Astrocyte (in vitro differentiated cells and primary cell): ENCODE measurements at regions not wholly inside any gene's neighbourhood (a gene's known extent, or its start where the extent isn't known, plus 50 kb on each side); places are given as distances from the start of the nearest gene placed in this dataset.

Experiments used
- DNase-seq: peaks from one replicate; pipeline ENCODE4 v3.0.0-alpha.2; 2010; ENCODE audit warnings: low read depth
- FAIRE-seq: peaks from 2 replicates; lab custom pipeline; 2011; peaks lifted over from hg19 to GRCh38; lab: Jason Lieb, UNC
- H2AFZ ChIP-seq: 2 replicates; pipeline ENCODE4 v1.6.0; 2012; ENCODE audit warnings: low read depth, low read length, inconsistent platforms
- H3K27ac ChIP-seq: 2 replicates; pipeline ENCODE4 v1.5.1; 2011; ENCODE audit warnings: low read depth, low read length, inconsistent platforms
- H3K27me3 ChIP-seq: 2 replicates; pipeline ENCODE4 v1.6.0; 2011; ENCODE audit warnings: low read length, inconsistent platforms; ENCODE audit not compliant: insufficient read depth
- H3K36me3 ChIP-seq: 2 replicates; pipeline ENCODE4 v1.5.1; 2011; ENCODE audit warnings: low read length, inconsistent platforms; ENCODE audit not compliant: insufficient read depth
- H3K4me1 ChIP-seq: 2 replicates; pipeline ENCODE4 v1.5.1; 2011; ENCODE audit warnings: low read length, inconsistent platforms; ENCODE audit not compliant: insufficient read depth
- H3K4me2 ChIP-seq: 2 replicates; pipeline ENCODE4 v1.6.0; 2012; ENCODE audit warnings: low read length, inconsistent platforms
- H3K4me3 ChIP-seq: 2 replicates; pipeline ENCODE4 v1.5.1; 2011; ENCODE audit warnings: low read depth, mild to moderate bottlenecking, low read length, inconsistent platforms; ENCODE audit not compliant: insufficient read depth
- H3K79me2 ChIP-seq: 2 replicates; pipeline ENCODE4 v1.6.0; 2012; ENCODE audit warnings: mild to moderate bottlenecking, low read length, inconsistent platforms; ENCODE audit not compliant: insufficient read depth
- H3K9ac ChIP-seq: 2 replicates; pipeline ENCODE4 v1.6.0; 2012; ENCODE audit warnings: mild to moderate bottlenecking, low read length, inconsistent platforms
- H3K9me3 ChIP-seq: 2 replicates; pipeline ENCODE4 v1.5.1; 2012; ENCODE audit warnings: low read depth, mild to moderate bottlenecking, low read length, inconsistent platforms; ENCODE audit not compliant: insufficient read depth
- H4K20me1 ChIP-seq: 2 replicates; pipeline ENCODE4 v1.6.0; 2012; ENCODE audit warnings: low read length, inconsistent platforms; ENCODE audit not compliant: insufficient read depth
- H3K27ac Mint-ChIP-seq: one replicate; pipeline ENCODE4 v1.8.0; 2021; ENCODE audit warnings: mild to moderate bottlenecking, mixed read lengths; ENCODE audit not compliant: unreplicated experiment
- H3K27me3 Mint-ChIP-seq: one replicate; pipeline ENCODE4 v1.8.0; 2021; ENCODE audit warnings: low read depth, mixed read lengths; ENCODE audit not compliant: unreplicated experiment
- H3K36me3 Mint-ChIP-seq: one replicate; pipeline ENCODE4 v1.8.0; 2021; ENCODE audit warnings: low read depth, mixed read lengths; ENCODE audit not compliant: unreplicated experiment
- H3K4me1 Mint-ChIP-seq: one replicate; pipeline ENCODE4 v1.8.0; 2021; ENCODE audit warnings: low read depth, mixed read lengths; ENCODE audit not compliant: unreplicated experiment
- H3K4me3 Mint-ChIP-seq: one replicate; pipeline ENCODE4 v1.8.0; 2021; ENCODE audit warnings: mild to moderate bottlenecking, moderate library complexity, mixed read lengths; ENCODE audit not compliant: unreplicated experiment
- H3K9me3 Mint-ChIP-seq: one replicate; pipeline ENCODE4 v1.8.0; 2021; ENCODE audit warnings: mild to moderate bottlenecking, mixed read lengths; ENCODE audit not compliant: unreplicated experiment
- CTCF ChIP-seq: IDR thresholded peaks from 2 replicates; pipeline ENCODE4 v1.5.1; 2011; ENCODE audit warnings: low read depth, mild to moderate bottlenecking, inconsistent platforms, low read length, moderate library complexity; ENCODE audit not compliant: insufficient read depth
- EZH2 ChIP-seq: IDR thresholded peaks from 2 replicates; pipeline ENCODE4 v1.6.1; 2012; ENCODE audit warnings: mild to moderate bottlenecking, low read length, inconsistent platforms; ENCODE audit not compliant: insufficient read depth

GRCh38 chrX:34880656-34881055, 61.9 kb upstream of the FAM47B start:
- no peak overlapping the region for H3K4me3 Mint-ChIP-seq
- H3K9me3 Mint-ChIP-seq = no peaks in the 10 kb centered on the region
- no peaks in the 10 kb centered on the region for H3K27me3 Mint-ChIP-seq
- no peaks in the 10 kb centered on the region for H3K9me3 ChIP-seq
- H3K36me3 ChIP-seq = no peaks in the 10 kb centered on the region
- H3K4me1 Mint-ChIP-seq = peaks cover 37% of the 10 kb centered on the region
- no peaks in the 10 kb centered on the region for H3K27me3 ChIP-seq
- H3K79me2 ChIP-seq = no peaks in the 10 kb centered on the region
- H4K20me1 ChIP-seq = no peaks in the 10 kb centered on the region
- peak overlapping the region; percentile 13 for H3K4me2 ChIP-seq
- H3K4me1 ChIP-seq = peaks cover 18% of the 10 kb centered on the region
- TF ChIP-seq CTCF (no peak), EZH2 (no peak)
- H2AFZ ChIP-seq = no peak overlapping the region
- H3K4me3 ChIP-seq = no peak overlapping the region
- H3K36me3 Mint-ChIP-seq = no peaks in the 10 kb centered on the region
- FAIRE-seq = peak; percentile 86
- H3K9ac ChIP-seq = no peak overlapping the region
- peak; percentile 78 for DNase-seq
- peak overlapping the region; percentile 48 for H3K27ac Mint-ChIP-seq
- H3K27ac ChIP-seq = peak overlapping the region; percentile 47

DNA sequence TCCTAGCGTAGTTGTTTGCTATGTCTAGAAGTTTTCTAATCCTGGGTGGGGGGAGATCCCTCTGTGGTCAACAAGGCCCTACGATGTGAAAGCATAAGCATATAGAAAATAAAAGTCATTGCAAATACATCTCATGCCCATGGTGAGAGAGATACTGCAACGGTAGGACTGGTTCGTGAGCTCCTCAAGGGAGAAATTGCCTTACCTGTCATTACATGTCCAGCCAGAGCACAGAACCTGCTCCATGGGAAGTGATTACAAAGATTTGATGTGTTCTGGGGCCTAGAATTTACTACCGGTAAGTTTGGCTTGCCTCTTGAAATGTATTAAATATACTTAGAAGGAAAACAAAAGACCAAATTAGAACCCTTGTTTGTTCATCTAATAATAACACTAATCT, 60.9 kb upstream of the FAM47B start:
- H3K27me3 Mint-ChIP-seq = no peaks in the 10 kb centered on the region

More for the DNA sequence above, 60.9 kb upstream of the FAM47B start:
- H3K9me3 Mint-ChIP-seq = no peaks in the 10 kb centered on the region
- Histone ChIP-seq H3K27ac (no peak overlapping the region), H3K4me3 (no peak overlapping the region), H3K27me3 (no peaks in the 10 kb centered on the region), H3K4me2 (no peak overlapping the region), H3K9ac (no peak overlapping the region), H3K36me3 (no peaks in the 10 kb centered on the region), H4K20me1 (no peaks in the 10 kb centered on the region), H3K79me2 (no peaks in the 10 kb centered on the region), H2AFZ (no peak overlapping the region), H3K4me1 (peaks cover 19% of the 10 kb centered on the region), H3K9me3 (no peaks in the 10 kb centered on the region)
- H3K4me1 Mint-ChIP-seq = peaks cover 38% of the 10 kb centered on the region
- H3K36me3 Mint-ChIP-seq = no peaks in the 10 kb centered on the region
- no peak overlapping the region for H3K4me3 Mint-ChIP-seq
- no peak for DNase-seq
- H3K27ac Mint-ChIP-seq = no peak overlapping the region
- TF ChIP-seq EZH2 (no peak), CTCF (no peak)
- peak; percentile 84 for FAIRE-seq
